ENCODE measurements at regions not wholly inside any gene's neighbourhood (a gene's known extent, or its start where the extent isn't known, plus 50 kb on each side); places are given as distances from the start of the nearest gene placed in this dataset.
A peak's percentile ranks its signal among the peaks of the same experiment; 100 is the strongest.

DNA sequence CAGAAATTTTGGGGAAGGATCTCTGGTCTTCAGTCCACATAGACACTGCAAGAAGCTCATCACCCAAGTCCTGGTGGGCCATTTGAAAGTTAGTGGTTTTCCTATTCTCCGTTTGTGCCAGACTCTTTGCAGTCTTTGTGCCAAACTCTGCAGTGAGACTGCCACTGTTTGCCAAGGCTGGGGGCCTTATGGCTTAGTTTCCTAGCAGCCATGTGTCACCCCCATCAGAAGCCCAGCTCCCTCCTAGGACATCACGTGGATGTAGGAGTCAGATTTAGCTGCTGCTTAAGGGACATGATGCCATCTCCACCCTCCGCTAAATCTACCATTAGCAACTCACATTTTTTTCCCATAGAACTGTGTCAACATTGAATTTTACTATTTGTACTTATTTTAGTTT is 220.0 kb downstream of the C11orf91 start:
- Histone ChIP-seq H3K4ac (ENCODE audit: low read depth in 1 of 2, low read length in 2 of 2) (no peak overlapping the region), H3K9ac (ENCODE audit: low read length) (no peak overlapping the region), H3K9me3 (ENCODE audit: control insufficient read depth, low read length) (no peaks in the 10 kb centered on the region), H3K4me2 (ENCODE audit: low read length, poor library complexity, severe bottlenecking) (no peak overlapping the region), H3K4me1 (ENCODE audit: control insufficient read depth, insufficient read depth, low read depth, low read length) (peaks cover 20% of the 10 kb centered on the region), H3K36me3 (ENCODE audit: control insufficient read depth in 1 of 2, insufficient read depth in 2 of 2, low read depth in 1 of 2, low read length in 2 of 2) (no peaks in the 10 kb centered on the region), H3K14ac (ENCODE audit: low read length in 2 of 2) (no peak overlapping the region), H2BK120ac (ENCODE audit: low read depth, low read length) (no peak overlapping the region), H3K79me1 (replicated peaks; ENCODE audit: low read length, poor library complexity, severe bottlenecking) (peaks cover 23% of the 10 kb centered on the region), H4K8ac (ENCODE audit: low read length) (no peak overlapping the region), H3K27me3 (ENCODE audit: control insufficient read depth in 1 of 2, insufficient read depth in 1 of 2, low read length in 2 of 2) (no peaks in the 10 kb centered on the region), H3K4me3 (ENCODE audit: insufficient read depth in 1 of 2, low read depth in 1 of 2, low read length in 2 of 2) (no peak overlapping the region), H2AFZ (ENCODE audit: low read depth, low read length) (no peak overlapping the region), H3K27ac (ENCODE audit: low read length, poor library complexity, severe bottlenecking) (no peak overlapping the region), H2BK5ac (ENCODE audit: low read depth, low read length, poor library complexity, severe bottlenecking) (no peak overlapping the region), H2BK12ac (ENCODE audit: low read length in 2 of 2) (no peak overlapping the region), H2AK5ac (ENCODE audit: low read length, severe bottlenecking) (no peak overlapping the region), H2BK15ac (ENCODE audit: low read depth, poor library complexity, severe bottlenecking) (no peak overlapping the region), H3K18ac (ENCODE audit: low read depth in 1 of 2, low read length in 2 of 2) (no peak overlapping the region), H4K91ac (ENCODE audit: low read length) (no peak overlapping the region), H3K23ac (ENCODE audit: low read length in 2 of 2) (no peak overlapping the region)
- WGBS: 88% methylated on average over 1 of the region's 3 CpGs
- DNase-seq: no peak

DNA sequence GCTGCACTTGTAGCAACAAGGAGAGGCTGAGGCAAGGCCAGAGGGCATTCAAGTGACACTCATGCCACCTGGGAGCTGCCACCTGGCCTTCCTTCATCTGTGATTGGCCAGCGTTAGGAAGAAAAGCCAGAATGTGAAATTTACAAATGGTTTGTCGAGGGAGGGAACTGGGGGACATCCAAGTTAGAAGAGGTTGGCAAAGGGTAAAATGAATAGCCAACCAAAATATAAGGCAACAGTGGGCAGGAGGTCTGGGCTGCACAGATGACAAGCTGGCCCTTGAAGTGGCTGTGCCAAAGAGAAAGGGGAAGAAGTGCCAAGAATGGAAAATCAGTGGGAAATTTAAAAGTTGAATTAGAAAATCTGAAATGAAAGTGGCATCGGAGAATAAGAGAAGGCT is 221.4 kb downstream of the C11orf91 start:
- no peak overlapping the region for H3K18ac ChIP-seq (ENCODE audit: low read depth in 1 of 2, low read length in 2 of 2)
- H3K9me3 ChIP-seq (ENCODE audit: control insufficient read depth, low read length): no peaks in the 10 kb centered on the region
- H3K14ac ChIP-seq (ENCODE audit: low read length in 2 of 2): no peak overlapping the region
- H2BK15ac ChIP-seq (ENCODE audit: low read depth, poor library complexity, severe bottlenecking): no peak overlapping the region
- no peak overlapping the region for H2BK5ac ChIP-seq (ENCODE audit: low read depth, low read length, poor library complexity, severe bottlenecking)
- H2AK5ac ChIP-seq (ENCODE audit: low read length, severe bottlenecking): no peak overlapping the region
- no peak overlapping the region for H2BK120ac ChIP-seq (ENCODE audit: low read depth, low read length)
- H3K9ac ChIP-seq (ENCODE audit: low read length): no peak overlapping the region
- no peak overlapping the region for H4K91ac ChIP-seq (ENCODE audit: low read length)
- no peak overlapping the region for H3K4me3 ChIP-seq (ENCODE audit: insufficient read depth in 1 of 2, low read depth in 1 of 2, low read length in 2 of 2)
- H2BK12ac ChIP-seq (ENCODE audit: low read length in 2 of 2): no peak overlapping the region
- no peak overlapping the region for H3K23ac ChIP-seq (ENCODE audit: low read length in 2 of 2)
- no peak overlapping the region for H3K4ac ChIP-seq (ENCODE audit: low read depth in 1 of 2, low read length in 2 of 2)
- peaks cover 22% of the 10 kb centered on the region for H3K79me1 ChIP-seq (replicated peaks; ENCODE audit: low read length, poor library complexity, severe bottlenecking)
- no peaks in the 10 kb centered on the region for H3K36me3 ChIP-seq (ENCODE audit: control insufficient read depth in 1 of 2, insufficient read depth in 2 of 2, low read depth in 1 of 2, low read length in 2 of 2)
- H4K8ac ChIP-seq (ENCODE audit: low read length): no peak overlapping the region
- H2AFZ ChIP-seq (ENCODE audit: low read depth, low read length): no peak overlapping the region
- no peak overlapping the region for H3K27ac ChIP-seq (ENCODE audit: low read length, poor library complexity, severe bottlenecking)
- no peak overlapping the region for H3K4me2 ChIP-seq (ENCODE audit: low read length, poor library complexity, severe bottlenecking)
- no peaks in the 10 kb centered on the region for H3K27me3 ChIP-seq (ENCODE audit: control insufficient read depth in 1 of 2, insufficient read depth in 1 of 2, low read length in 2 of 2)
- H3K4me1 ChIP-seq (ENCODE audit: control insufficient read depth, insufficient read depth, low read depth, low read length): peaks cover 22% of the 10 kb centered on the region
- no peak for DNase-seq
- 92% methylated on average over 3 of the region's 3 CpGs for WGBS

DNA sequence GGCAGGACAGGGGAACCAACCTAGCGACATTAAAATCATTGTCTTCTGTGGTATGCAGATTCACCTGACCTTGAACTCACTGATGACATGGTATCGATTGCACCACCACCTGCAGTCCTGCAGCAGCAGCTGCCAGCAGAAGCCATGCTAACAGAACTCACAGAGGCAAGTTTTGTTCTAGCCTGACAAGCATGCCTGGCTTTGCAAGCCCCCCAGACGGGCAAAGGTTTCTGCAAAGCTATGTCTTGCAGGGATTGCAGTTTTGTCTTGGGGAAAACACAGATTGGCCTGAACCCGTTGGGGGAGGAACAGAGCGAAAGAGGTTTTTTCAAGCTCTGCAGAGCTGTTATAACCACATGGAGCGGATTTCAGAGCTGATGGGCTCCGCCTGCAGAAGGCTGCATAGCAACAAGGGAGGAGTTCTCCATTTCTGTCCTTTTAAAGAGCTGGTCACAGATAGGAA is 221.0 kb downstream of the HIPK3 start:
- Histone ChIP-seq H3K4me2 (ENCODE audit: low read length, poor library complexity, severe bottlenecking) (no peak overlapping the region), H3K14ac (ENCODE audit: low read length in 2 of 2) (no peak overlapping the region)

DNA sequence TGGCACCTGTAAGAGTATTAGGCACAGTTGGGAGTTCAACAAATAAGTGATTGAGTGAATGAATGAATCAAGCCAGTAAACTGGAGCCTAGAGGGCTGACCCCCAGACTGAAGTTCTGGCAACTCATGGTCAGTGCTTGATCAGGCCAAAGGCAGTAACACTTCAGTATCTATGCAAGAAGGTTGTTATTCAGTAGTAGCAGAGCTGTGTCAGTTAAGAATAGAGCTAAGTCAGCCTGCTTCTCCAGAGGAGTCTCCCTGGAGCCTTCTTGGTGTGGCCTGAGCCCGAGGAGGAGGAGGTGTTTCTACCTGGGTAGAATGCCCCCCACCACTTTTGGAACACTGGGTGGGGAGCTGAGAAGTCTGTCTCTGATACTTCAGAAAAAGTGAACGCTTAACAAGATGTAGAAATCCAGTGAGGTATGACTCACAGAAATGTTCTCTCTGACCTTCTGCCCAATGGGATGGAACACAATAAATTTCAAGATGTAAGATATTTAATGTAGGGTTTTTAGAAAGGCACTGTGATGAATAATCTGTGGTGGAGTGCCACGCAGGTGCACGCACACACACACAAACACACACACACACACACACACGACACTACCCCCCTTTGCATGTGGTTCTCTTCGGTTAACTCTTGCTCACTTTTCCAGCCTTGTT is 219.9 kb downstream of the HIPK3 start:
- no peak overlapping the region for H3K14ac ChIP-seq (ENCODE audit: low read length in 2 of 2)
- no peak overlapping the region for H2AK5ac ChIP-seq (ENCODE audit: low read length, severe bottlenecking)
- peaks cover 24% of the 10 kb centered on the region for H3K79me1 ChIP-seq (replicated peaks; ENCODE audit: low read length, poor library complexity, severe bottlenecking)
- H3K27ac ChIP-seq (ENCODE audit: low read length, poor library complexity, severe bottlenecking): peak overlapping the region; percentile 19
- no peak overlapping the region for H3K23ac ChIP-seq (ENCODE audit: low read length in 2 of 2)
- H2AFZ ChIP-seq (ENCODE audit: low read depth, low read length): no peak overlapping the region
- H4K91ac ChIP-seq (ENCODE audit: low read length): no peak overlapping the region
- WGBS: 73% methylated on average over 5 of the region's 6 CpGs
- H3K4me1 ChIP-seq (ENCODE audit: control insufficient read depth, insufficient read depth, low read depth, low read length): peaks cover 22% of the 10 kb centered on the region
- no peak overlapping the region for H2BK15ac ChIP-seq (ENCODE audit: low read depth, poor library complexity, severe bottlenecking)
- no peaks in the 10 kb centered on the region for H3K36me3 ChIP-seq (ENCODE audit: control insufficient read depth in 1 of 2, insufficient read depth in 2 of 2, low read depth in 1 of 2, low read length in 2 of 2)
- no peak overlapping the region for H4K8ac ChIP-seq (ENCODE audit: low read length)
- no peak overlapping the region for H2BK120ac ChIP-seq (ENCODE audit: low read depth, low read length)
- H3K4ac ChIP-seq (ENCODE audit: low read depth in 1 of 2, low read length in 2 of 2): no peak overlapping the region
- H3K27me3 ChIP-seq (ENCODE audit: control insufficient read depth in 1 of 2, insufficient read depth in 1 of 2, low read length in 2 of 2): no peaks in the 10 kb centered on the region
- no peak overlapping the region for H2BK12ac ChIP-seq (ENCODE audit: low read length in 2 of 2)
- H3K4me3 ChIP-seq (ENCODE audit: insufficient read depth in 1 of 2, low read depth in 1 of 2, low read length in 2 of 2): no peak overlapping the region
- no peak overlapping the region for H2BK5ac ChIP-seq (ENCODE audit: low read depth, low read length, poor library complexity, severe bottlenecking)
- H3K9me3 ChIP-seq (ENCODE audit: control insufficient read depth, low read length): no peaks in the 10 kb centered on the region
- no peak overlapping the region for H3K18ac ChIP-seq (ENCODE audit: low read depth in 1 of 2, low read length in 2 of 2)
- DNase-seq: no peak
- H3K4me2 ChIP-seq (ENCODE audit: low read length, poor library complexity, severe bottlenecking): no peak overlapping the region
- H3K9ac ChIP-seq (ENCODE audit: low read length): no peak overlapping the region

More for the DNA sequence above, 221.0 kb downstream of the HIPK3 start:
- H2AFZ ChIP-seq (ENCODE audit: low read depth, low read length): no peak overlapping the region
- no peaks in the 10 kb centered on the region for H3K27me3 ChIP-seq (ENCODE audit: control insufficient read depth in 1 of 2, insufficient read depth in 1 of 2, low read length in 2 of 2)
- H3K27ac ChIP-seq (ENCODE audit: low read length, poor library complexity, severe bottlenecking): no peak overlapping the region
- H2BK12ac ChIP-seq (ENCODE audit: low read length in 2 of 2): no peak overlapping the region
- H3K4me3 ChIP-seq (ENCODE audit: insufficient read depth in 1 of 2, low read depth in 1 of 2, low read length in 2 of 2): no peak overlapping the region
- H2BK5ac ChIP-seq (ENCODE audit: low read depth, low read length, poor library complexity, severe bottlenecking): no peak overlapping the region
- peaks cover 22% of the 10 kb centered on the region for H3K4me1 ChIP-seq (ENCODE audit: control insufficient read depth, insufficient read depth, low read depth, low read length)
- WGBS: 75% methylated on average over 7 of the region's 7 CpGs
- H3K9me3 ChIP-seq (ENCODE audit: control insufficient read depth, low read length): no peaks in the 10 kb centered on the region
- H2AK5ac ChIP-seq (ENCODE audit: low read length, severe bottlenecking): no peak overlapping the region
- H3K18ac ChIP-seq (ENCODE audit: low read depth in 1 of 2, low read length in 2 of 2): no peak overlapping the region
- no peak for DNase-seq
- H4K8ac ChIP-seq (ENCODE audit: low read length): no peak overlapping the region
- H3K23ac ChIP-seq (ENCODE audit: low read length in 2 of 2): no peak overlapping the region
- H4K91ac ChIP-seq (ENCODE audit: low read length): no peak overlapping the region
- peaks cover 19% of the 10 kb centered on the region for H3K79me1 ChIP-seq (replicated peaks; ENCODE audit: low read length, poor library complexity, severe bottlenecking)
- H2BK120ac ChIP-seq (ENCODE audit: low read depth, low read length): no peak overlapping the region
- H3K4ac ChIP-seq (ENCODE audit: low read depth in 1 of 2, low read length in 2 of 2): no peak overlapping the region
- no peak overlapping the region for H2BK15ac ChIP-seq (ENCODE audit: low read depth, poor library complexity, severe bottlenecking)
- no peaks in the 10 kb centered on the region for H3K36me3 ChIP-seq (ENCODE audit: control insufficient read depth in 1 of 2, insufficient read depth in 2 of 2, low read depth in 1 of 2, low read length in 2 of 2)
- H3K9ac ChIP-seq (ENCODE audit: low read length): no peak overlapping the region
